ENCODE measurements at regions not wholly inside any gene's neighbourhood (a gene's known extent, or its start where the extent isn't known, plus 50 kb on each side); places are given as distances from the start of the nearest gene placed in this dataset.

DNA sequence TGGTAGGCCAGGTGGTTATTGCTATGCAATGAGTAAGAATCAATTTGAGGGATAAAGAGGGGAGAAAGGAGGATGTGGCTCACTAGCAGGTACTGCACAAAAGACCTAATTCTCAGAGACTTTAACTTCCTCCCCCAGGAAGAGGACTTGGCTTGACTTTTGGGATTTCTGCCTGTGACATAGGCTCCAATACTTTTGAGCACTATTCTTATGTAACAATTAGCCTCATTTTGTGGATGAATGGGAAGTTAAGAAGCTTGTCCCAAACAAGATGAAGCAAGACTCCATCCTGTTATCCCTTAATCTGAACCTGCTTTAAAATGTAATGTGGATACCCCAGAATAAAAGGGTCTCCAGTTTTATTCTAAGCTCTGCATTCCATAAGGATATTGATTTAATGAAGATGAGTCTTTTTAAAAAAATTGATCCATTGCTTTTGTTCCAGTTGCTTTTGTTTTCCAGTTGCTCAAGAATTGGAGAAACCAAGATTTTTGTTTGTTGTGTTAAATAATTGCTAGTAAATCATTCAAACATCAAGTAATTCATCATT, 218.5 kb downstream of the SNX13 start:
- Histone ChIP-seq H3K27me3 (no peaks in the 10 kb centered on the region), H3K4me3 (no peak overlapping the region), H3K4me1 (no peaks in the 10 kb centered on the region), H3K9me3 (no peaks in the 10 kb centered on the region), H3K36me3 (no peaks in the 10 kb centered on the region), H3K27ac (no peak overlapping the region)
- TF ChIP-seq, protein P1, sequence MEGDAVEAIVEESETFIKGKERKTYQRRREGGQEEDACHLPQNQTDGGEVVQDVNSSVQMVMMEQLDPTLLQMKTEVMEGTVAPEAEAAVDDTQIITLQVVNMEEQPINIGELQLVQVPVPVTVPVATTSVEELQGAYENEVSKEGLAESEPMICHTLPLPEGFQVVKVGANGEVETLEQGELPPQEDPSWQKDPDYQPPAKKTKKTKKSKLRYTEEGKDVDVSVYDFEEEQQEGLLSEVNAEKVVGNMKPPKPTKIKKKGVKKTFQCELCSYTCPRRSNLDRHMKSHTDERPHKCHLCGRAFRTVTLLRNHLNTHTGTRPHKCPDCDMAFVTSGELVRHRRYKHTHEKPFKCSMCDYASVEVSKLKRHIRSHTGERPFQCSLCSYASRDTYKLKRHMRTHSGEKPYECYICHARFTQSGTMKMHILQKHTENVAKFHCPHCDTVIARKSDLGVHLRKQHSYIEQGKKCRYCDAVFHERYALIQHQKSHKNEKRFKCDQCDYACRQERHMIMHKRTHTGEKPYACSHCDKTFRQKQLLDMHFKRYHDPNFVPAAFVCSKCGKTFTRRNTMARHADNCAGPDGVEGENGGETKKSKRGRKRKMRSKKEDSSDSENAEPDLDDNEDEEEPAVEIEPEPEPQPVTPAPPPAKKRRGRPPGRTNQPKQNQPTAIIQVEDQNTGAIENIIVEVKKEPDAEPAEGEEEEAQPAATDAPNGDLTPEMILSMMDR (IDR thresholded peaks at IDR 0.05): no peak
- intact Hi-C loops (cut with DNase I): no loop called here
- DNase-seq (ENCODE audit: low spot score in 2 of 2): no peak

DNA sequence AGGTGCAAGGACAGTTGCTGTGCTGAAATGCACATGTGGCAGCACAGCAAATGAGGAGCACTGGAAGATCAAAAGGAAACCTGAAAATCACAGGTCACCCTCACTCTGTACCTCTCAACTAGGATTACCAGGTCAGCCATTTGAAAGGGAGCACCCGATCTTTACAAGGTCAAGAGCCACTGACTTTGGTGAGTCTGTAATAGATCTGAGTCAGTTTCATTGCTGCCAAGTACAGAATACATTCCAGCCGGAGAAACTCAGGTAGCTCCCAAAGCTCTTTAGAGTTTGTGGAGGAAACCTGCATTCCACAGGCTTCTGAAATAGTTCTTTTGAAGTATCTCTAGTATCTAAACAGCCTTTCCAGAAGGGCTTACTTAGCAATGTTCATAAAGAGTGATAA, 217.5 kb downstream of the SNX13 start:
- no peak overlapping the region for H3K27ac ChIP-seq
- TF ChIP-seq, protein P1 (IDR thresholded peaks at IDR 0.05): no peak
- intact Hi-C loops (cut with DNase I): no loop called here
- H3K36me3 ChIP-seq: no peaks in the 10 kb centered on the region
- H3K27me3 ChIP-seq: no peaks in the 10 kb centered on the region
- no peak for DNase-seq (ENCODE audit: low spot score in 2 of 2)
- no peaks in the 10 kb centered on the region for H3K9me3 ChIP-seq
- H3K4me3 ChIP-seq: no peak overlapping the region
- H3K4me1 ChIP-seq: no peaks in the 10 kb centered on the region

DNA sequence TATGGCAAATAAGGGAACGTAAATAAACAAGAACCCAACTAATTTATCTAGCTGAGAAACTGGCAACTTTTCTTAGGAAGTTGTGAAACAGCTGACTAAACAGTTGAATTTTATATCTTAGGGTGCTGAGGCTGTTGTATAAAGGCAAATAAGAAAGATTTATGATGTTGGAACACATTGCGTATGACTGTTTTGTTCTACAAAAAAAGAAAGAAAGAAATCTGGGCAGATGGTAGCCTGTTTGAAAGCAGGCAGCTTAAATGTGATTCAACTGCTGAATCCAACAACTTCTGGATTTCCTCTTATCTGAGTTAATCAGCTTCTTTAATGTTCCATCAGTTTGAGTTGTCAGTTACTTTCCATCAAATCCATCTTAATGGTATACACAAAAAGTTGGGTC, 214.5 kb downstream of the SNX13 start:
- no peak overlapping the region for H3K4me3 ChIP-seq
- no peaks in the 10 kb centered on the region for H3K4me1 ChIP-seq
- H3K27ac ChIP-seq: no peak overlapping the region
- DNase-seq (ENCODE audit: low spot score in 2 of 2): no peak
- intact Hi-C loops (cut with DNase I): no loop called here
- TF ChIP-seq, protein P1 (IDR thresholded peaks at IDR 0.05): no peak
- H3K9me3 ChIP-seq: no peaks in the 10 kb centered on the region
- H3K36me3 ChIP-seq: no peaks in the 10 kb centered on the region
- no peaks in the 10 kb centered on the region for H3K27me3 ChIP-seq

DNA sequence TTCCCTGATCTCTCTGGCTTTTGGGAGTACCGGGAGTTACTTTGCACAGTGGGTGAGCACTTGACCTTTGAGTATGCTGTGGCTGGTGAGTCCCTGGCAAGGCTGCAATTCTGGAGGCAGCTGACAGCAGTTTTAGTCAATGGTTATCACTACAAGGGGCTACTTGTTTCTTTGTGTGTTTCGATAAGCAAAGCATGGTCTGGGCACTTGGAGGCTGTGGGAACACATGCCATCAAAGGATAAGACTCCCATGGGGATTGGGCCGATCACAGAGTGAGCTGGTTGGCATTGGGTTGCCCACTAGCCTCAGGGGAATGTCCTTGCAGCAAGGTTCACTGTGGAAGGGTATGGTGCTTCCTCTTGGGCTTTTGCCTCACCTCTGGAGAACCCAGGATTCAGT, 208.2 kb downstream of the SNX13 start:
- Histone ChIP-seq H3K9me3 (no peaks in the 10 kb centered on the region), H3K27ac (no peak overlapping the region), H3K27me3 (no peaks in the 10 kb centered on the region), H3K36me3 (no peaks in the 10 kb centered on the region), H3K4me3 (no peak overlapping the region), H3K4me1 (no peaks in the 10 kb centered on the region)
- intact Hi-C loops (cut with DNase I): no loop called here
- DNase-seq (ENCODE audit: low spot score in 2 of 2): no peak
- TF ChIP-seq, protein P1 (IDR thresholded peaks at IDR 0.05): no peak

Data from ascending aorta (tissue), 2 donors.